ENCODE measurements at regions not wholly inside any gene's neighbourhood (a gene's known extent, or its start where the extent isn't known, plus 50 kb on each side); places are given as distances from the start of the nearest gene placed in this dataset.
A peak's percentile ranks its signal among the peaks of the same experiment; 100 is the strongest.
"Not testable (repeated sequence)": the region's sequence is repeated elsewhere in the genome, so short reads cannot be mapped to it uniquely, and the experiment has no call there.

DNA sequence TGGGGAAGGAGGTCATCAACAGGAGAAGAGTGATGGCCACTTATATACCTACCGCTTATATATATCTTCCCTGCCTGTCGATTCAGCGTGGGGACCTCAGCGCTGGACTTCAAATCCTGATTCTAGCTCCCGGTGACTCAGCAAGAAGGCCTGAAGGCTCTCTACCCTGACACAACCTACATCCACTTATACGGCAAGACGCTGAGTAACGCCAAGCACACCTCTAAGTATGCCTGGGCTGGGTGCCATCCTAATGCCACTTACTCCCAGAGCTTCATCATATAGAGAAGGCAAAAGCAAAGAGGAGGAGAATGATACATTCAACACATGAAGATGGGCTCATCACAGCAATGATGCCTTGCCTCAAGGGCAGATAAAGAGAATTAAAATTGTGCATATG is 198.3 kb downstream of the CHIC2 start:
- DNase-seq (ENCODE audit: low read depth), result no peak

- no peak for DNase-seq (ENCODE audit: low read depth)
Measured at GRCh38 chr4:53865054-53865453, 199.4 kb downstream of the CHIC2 start.

DNA sequence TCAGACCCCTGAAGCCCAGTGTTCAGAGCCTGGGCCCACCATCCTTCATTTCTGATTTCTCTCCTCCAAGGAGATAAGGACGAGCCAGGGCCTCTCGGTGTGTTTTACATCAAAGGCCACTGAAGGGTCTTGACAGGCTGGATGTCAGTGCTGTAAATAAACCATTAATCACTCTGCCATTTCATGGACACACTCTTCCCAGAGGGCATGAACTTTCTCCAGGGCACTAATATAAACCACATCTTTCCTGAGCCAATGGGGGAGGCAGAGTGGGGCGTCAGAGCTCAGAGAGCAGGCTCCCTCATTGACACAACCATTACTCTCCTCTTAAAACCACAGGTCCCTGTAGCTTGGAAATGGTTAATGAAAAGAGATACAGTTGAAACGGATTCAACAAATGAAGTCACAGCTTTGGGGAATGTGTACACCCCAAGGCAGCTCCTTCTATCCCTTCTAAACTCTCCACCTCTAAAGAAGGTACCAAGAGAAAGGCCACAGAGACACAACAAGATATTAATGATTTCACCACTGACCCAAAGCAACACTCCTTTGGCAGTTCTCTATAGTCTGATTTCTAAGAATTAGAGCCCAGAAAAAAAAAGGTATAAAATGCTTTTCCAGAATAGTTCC is 200.6 kb downstream of the CHIC2 start:
- no peak for DNase-seq (ENCODE audit: low read depth)

DNA sequence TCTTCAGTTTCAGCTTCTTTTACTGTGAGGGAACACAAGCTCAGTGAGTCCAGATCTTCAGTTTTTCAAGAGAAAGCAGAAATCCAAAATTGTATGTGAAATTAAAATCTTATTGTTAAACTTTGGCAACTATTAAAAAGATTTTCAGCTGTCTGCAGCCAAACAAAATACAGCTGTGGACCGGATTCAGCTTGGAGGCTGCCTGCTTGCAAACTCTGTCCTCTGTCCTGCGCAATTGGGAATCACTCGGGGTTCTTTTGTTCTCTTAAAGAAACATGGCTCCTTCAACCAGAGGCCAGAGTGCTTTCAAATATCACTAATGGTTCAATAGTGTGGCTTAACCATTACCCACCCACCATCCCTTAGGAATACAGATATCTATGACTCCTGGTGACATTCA is 201.2 kb downstream of the CHIC2 start:
- DNase-seq (ENCODE audit: low read depth), result no peak

GRCh38 chr4:53861856-53862610 is 202.4 kb downstream of the CHIC2 start:
- peak; percentile 92 for DNase-seq (ENCODE audit: low read depth)

DNA sequence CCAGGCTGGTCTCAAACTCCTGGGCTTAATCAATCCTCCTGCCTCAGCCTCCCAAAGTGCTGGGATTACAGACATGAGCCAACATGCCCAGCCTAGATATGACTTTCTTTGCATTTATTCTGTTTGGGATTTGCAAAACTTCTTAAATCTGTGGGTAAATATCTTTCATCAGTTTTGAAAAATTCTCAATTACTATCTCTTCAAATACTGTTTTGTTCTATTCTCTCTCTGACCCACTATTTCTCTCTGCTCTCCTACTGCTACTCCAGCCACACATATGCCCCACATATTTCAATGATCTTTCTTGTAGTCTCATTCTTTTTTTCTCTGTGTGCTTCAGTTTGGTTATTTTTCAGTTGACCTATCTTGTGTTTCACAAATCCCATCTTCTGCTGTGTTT is 205.1 kb downstream of the CHIC2 start:
- no peak for DNase-seq (ENCODE audit: low read depth)

DNA sequence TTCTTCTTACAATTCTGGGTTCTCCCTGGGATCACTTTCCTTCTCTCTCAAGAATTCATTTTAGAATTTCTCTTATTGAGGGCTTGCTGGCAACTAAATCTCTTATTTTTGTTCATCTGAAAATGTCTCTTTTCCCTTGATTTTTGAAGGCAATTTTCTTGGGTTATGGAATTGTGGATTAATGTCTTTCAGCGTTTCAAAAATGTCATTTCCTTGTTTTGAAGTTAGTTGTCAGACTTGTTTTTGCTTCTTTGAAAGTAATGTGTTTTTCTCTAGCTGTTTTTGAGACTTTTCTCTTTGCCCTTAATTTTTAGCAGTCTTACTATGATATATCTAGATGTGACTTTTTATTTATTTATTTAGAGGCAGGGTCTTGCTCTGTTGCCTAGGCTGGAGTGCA is 205.7 kb downstream of the CHIC2 start:
- DNase-seq (ENCODE audit: low read depth), result no peak

DNA sequence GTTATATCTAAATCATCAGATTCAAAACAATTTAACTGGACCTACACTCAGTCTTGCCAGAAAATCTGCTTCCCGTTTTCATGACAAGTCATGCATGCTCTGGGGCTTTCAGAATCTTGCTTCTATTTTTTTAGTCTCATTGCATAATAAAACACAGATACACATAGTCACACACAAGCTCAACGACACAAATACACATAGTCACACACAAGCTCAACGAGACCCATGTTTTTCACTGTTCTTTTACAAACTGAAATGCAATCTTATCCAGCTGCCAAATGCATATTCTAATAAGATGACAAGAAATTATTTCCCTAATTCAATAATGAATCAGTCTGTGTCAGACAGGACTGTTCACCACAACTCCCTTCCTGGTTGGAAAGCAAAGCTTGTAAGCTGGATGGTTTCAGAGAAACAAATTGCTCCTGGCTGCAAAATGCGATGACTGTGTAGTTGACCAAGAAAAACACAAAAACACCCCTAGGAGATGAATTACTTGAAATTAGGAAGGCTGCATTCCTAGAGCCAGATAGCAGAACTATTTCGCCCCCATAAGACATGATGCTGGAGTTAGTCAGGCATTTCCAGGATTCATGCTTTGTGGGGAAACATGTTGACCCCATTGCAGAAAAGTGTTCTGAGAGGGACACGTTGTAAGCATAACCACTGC is 208.7 kb downstream of the CHIC2 start:
- peak; percentile 85 for DNase-seq (ENCODE audit: low read depth)

GRCh38 chr4:53854991-53855568 is 209.3 kb downstream of the CHIC2 start:
- peak; percentile 61 for DNase-seq (ENCODE audit: low read depth)

DNA sequence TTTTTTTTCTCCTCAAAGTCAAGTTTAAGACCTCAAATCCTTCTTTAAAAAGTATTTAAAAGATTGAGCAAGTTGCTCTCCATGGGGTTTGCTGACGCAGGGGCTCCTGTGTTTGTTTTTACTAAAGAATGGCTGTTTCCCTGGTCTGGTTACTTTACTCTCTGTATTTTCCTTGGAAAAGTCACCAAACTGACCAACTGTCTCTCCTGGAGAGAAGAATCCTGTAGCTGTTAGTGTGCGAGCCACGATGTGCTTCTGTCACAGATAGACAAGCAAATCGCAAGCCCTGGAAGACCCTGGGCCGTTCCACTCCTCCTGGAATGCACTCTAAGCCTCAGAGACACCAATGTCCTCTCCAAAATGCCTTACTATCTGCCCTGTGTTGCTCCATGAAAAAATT is 212.1 kb downstream of the CHIC2 start:
- DNase-seq (ENCODE audit: low read depth), result peak; percentile 72

DNA sequence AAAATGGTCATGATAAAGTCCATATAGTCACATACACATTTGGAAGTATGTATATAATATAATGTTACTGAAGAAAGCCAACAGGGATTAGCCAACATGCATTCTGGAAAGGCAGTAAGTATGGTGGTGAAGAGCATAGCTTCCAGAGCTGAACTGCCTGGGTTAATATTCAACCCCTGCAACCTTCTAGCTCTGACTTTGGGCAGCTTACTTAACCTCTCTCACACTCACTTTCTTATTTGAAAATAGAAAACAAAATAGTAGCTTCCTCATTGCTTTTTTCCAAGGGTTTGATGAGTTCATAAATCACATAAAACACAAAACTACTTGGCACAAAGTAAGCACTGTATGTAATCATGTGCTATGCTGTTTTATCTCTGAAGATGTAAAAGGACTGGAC is 216.4 kb downstream of the CHIC2 start:
- no peak for DNase-seq (ENCODE audit: low read depth)

DNA sequence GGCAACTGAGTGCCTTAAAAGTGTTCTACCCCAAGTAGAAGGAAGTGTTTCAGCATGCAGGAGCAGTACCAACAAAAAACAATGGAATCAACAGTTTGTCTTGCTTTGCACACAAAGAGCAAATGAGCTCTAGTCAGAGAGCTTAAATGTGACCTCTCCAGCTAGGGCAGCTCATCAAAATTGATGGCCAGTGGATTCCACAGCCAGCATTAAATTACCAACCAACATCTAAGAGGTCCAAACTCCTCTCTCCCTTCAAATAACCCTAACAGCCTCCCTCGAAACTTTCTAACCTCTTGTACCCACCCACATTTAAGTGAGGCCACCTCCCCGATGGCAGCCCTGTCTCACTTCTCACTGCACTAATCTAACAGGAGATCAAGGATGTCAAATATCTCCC is 219.9 kb downstream of the CHIC2 start:
- no peak for DNase-seq (ENCODE audit: low read depth)

- no peak for DNase-seq (ENCODE audit: low read depth)
Measured at GRCh38 chr4:53844133-53844532, 220.3 kb downstream of the CHIC2 start.

- no peak for DNase-seq (ENCODE audit: low read depth)
Measured at GRCh38 chr4:53841711-53842110, 222.7 kb downstream of the CHIC2 start.

GRCh38 chr4:53840643-53841042 is 223.8 kb downstream of the CHIC2 start:
- DNase-seq (ENCODE audit: low read depth), result peak; percentile 84

DNA sequence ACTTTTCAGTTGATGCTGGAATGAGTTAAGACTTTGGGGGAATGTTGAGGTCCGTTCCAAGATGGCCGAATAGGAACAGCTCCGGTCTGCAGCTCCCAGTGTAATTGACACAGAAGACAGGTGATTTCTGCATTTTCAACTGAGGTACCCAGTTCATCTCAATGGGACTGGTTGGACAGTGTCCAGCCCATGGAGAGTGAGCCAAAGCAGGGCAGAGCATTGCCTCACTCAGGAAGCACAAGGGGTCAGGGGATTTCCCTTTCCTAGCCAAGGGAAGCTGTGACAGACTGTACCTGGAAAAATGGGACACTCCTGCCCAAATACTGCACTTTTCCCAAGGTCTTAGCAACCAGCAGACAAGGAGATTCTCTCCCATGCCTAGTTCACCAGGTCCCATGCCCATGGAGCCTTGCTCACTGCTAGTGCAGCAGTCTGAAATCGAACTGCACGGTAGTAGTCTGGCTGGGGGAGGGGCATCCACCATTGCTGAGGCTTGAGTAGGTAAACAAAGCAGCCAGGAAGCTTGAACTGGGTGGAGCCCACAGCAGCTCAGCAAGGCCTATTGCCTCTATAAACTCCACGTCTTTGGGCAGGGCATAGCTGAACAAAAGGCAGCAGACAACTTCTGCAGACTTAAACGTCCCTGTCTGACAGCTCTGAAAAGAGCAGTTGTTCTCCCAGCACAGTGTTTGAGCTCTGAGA is 231.0 kb downstream of the CHIC2 start:
- not testable (repeated sequence) for DNase-seq (ENCODE audit: low read depth)

DNA sequence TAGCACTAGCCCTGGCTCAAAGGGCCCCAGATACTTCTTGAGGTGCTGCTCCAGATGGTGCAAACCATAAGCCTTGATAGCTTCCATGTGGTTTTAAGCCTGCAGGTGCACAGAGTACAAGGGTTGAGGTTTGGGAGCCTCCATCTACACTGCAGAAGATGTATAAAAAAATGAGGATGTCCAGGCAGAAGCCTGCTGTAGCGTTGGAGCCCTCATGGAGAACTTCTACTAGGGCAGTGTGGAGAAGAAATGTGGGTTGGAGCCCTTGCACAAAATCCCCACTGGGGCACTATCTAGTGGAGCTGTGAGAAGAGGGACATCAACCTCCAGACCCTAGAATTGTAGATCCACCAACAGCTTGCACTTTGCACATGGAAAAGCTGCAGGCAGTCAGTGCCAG is 231.9 kb downstream of the CHIC2 start:
- DNase-seq (ENCODE audit: low read depth), result no peak

GRCh38 chr4:53830511-53830910 is 233.9 kb downstream of the CHIC2 start:
- no peak for DNase-seq (ENCODE audit: low read depth)

DNA sequence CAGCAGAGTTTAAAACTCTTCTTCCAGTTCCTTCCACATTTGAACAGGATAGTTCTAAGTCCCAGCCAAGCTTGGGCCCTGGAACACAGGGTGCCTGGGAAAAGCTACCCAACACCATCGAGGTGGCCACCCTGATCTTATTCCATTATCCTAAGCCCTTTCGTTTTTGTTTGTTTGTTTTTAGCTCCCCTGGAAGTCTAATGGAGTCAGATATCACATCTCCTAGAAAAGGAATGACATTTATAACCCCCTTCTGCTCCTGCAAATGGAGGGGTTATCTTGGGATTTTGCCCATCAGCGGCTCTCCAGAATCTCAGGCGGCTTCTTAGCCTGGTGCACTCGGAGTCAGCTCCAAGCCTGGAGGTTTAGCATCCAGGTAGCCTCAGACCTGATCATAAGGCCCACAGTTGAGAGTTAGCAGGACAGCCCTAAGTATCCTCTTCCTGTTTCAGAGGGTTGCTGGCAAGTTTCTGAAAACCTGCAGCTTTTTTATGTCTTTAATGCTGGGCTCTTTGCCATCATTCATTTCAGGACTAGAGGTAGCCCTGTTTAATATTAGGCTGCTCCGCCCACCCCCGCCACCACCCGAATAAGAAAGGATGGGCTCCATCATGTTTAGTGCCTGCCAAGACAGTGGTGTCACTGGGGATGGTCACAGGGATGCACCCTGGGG is 230.0 kb upstream of the LNX1 start:
- DNase-seq (ENCODE audit: low read depth), result no peak

- DNase-seq (ENCODE audit: low read depth), result no peak
Measured at GRCh38 chr4:53818104-53818503, 226.8 kb upstream of the LNX1 start.

DNA sequence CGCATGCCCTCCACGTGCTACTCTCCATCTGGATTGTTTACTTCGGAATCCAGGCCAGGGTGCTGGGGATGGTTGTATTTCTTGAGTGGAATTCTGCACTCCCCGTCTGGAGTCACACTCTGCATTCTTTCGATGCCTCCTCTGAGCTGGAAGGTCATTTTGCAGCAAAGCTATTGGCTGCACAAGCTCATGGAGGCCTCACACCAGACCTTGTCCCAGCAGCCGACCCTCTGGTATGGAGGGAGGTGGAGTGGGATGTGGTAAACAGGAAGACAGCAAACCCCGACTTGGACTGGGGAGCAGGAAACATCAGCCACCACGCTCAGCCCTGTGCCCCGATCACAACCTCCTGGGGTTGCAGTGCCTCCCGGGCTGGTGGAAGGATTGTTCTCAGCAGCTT is 225.3 kb upstream of the LNX1 start:
- DNase-seq (ENCODE audit: low read depth), result peak; percentile 44

- no peak for DNase-seq (ENCODE audit: low read depth)
Measured at GRCh38 chr4:53815281-53815680, 224.0 kb upstream of the LNX1 start.
